ENCODE measurements at regions not wholly inside any gene's neighbourhood (a gene's known extent, or its start where the extent isn't known, plus 50 kb on each side); places are given as distances from the start of the nearest gene placed in this dataset.

- TF ChIP-seq CTCF (conservative IDR thresholded peaks at IDR 0.05; ENCODE audit: low read depth, low read length) (no peak), MAZ (IDR thresholded peaks at IDR 0.05; ENCODE audit: borderline replicate concordance, low read depth, low read length) (no peak), FOS (IDR thresholded peaks at IDR 0.05; ENCODE audit: low read depth, low read length) (no peak), CEBPB (IDR thresholded peaks at IDR 0.05; ENCODE audit: low read depth, low read length) (no peak), NFE2L2 (IDR thresholded peaks at IDR 0.05; ENCODE audit: low read depth, low read length) (no peak), POLR2A (IDR thresholded peaks at IDR 0.05; ENCODE audit: low read depth, low read length) (no peak), CHD1 (IDR thresholded peaks at IDR 0.05; ENCODE audit: low read depth, low read length) (no peak), USF2 (IDR thresholded peaks at IDR 0.05; ENCODE audit: low read depth, low read length) (no peak), RCOR1 (IDR thresholded peaks at IDR 0.05; ENCODE audit: insufficient replicate concordance, low read length) (no peak)
These were observed 149.2 kb upstream of the C1orf21 start for GRCh38 chr1:184237588-184237987.
